Testis (tissue), 2 donors: ENCODE measurements at regions not wholly inside any gene's neighbourhood (a gene's known extent, or its start where the extent isn't known, plus 50 kb on each side); places are given as distances from the start of the nearest gene placed in this dataset.

Source experiments
- CTCF ChIP-seq, 3 experiments: fragments of 450-650 bp in 2 of 3; fragments of 200-600 bp in 1 of 3; sonication (generic) in 1 of 3; IDR thresholded peaks; one replicate each; pipeline ENCODE4 v1.5.1; 2016 to 2019; ENCODE audit warnings: antibody characterized with exemption in 3 of 3, mild to moderate bottlenecking in 2 of 3, moderate library complexity in 1 of 3
- POLR2A ChIP-seq: fragments of 450-650 bp; IDR thresholded peaks from one replicate; pipeline ENCODE4 v1.6.1; 2017; ENCODE audit warnings: antibody characterized with exemption, mild to moderate bottlenecking, moderate library complexity

- TF ChIP-seq POLR2A, result no peak
- TF ChIP-seq CTCF (IDR thresholded peaks at IDR 0.05), result no peak
These were observed 274.3 kb downstream of the AUH start for GRCh38 chr9:91087462-91087759.
